ENCODE measurements at regions not wholly inside any gene's neighbourhood (a gene's known extent, or its start where the extent isn't known, plus 50 kb on each side); places are given as distances from the start of the nearest gene placed in this dataset.
"Not testable (repeated sequence)": the region's sequence is repeated elsewhere in the genome, so short reads cannot be mapped to it uniquely, and the experiment has no call there.

DNA sequence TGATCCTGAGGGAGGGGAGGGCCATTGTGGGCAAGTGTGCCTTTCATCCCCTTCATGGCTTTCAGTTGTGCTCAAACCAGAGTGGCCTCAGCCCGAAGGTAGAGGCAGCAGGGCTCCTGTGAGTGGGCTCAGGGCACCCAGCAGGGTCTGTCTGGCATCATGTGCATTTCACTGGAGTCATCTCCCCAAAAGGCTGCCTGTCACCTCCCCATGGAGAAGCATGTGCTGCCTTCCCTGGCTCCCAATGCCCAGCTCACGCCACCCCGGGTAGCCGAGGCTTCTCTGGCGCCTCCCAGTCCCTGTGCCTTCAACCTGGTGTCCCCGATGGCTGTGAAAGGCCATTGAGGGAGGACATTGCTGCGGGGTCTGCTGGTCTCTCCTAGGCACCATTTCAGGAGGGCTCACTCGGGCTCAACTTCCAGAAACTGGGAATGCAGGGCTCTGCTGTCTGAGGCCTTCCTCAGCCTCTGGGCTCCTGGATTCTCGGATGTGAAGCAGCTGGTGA lies 213.9 kb downstream of the BANP start:
- not testable (repeated sequence) for DNase-seq

DNA sequence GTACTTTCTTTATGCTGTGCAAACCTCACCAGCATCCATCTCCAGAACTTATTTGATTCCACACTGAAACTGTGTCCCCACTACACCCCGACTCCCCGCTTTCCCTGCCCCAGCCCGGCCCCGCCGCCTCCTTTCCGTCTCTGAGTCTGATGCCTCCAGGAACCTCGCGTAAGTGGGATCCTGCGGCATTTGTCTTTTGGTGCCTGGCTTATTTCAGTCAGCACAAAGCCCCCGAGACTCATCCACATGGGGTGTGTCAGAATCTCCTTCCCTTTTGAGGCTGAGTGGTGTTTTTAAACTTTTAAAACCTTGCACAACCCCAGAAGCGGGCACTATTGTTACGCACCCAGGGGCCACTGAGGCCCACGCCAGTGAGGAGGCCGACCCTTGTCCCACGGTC lies 214.4 kb downstream of the BANP start:
- DNase-seq: not testable (repeated sequence)

DNA sequence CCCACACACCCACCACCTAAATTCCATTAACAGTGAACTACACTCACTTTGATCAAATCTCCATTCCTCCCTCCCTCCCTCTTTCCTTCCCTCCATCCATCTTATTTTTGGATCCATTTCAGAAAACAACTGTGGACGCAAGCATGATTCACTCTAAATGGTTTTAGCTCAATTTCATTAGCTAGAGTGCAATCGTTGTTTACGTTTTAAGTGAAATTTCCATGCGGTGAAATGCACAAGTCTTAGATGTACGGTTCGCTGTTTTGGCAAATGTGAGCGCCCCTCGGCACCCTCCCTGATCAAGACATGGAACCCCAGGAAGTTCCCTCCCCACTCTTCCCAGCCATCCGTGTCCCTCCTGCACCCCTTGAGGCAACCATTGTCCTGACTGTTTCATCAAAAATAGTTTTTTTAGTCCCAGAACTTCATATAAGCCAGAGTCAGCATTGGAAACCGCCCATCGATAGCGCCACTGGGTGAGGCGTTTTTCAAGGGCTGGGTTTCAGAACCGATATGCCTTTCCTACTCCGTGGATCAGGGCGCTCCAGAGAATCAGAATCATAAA lies 215.1 kb downstream of the BANP start:
- DNase-seq: not testable (repeated sequence)

DNA sequence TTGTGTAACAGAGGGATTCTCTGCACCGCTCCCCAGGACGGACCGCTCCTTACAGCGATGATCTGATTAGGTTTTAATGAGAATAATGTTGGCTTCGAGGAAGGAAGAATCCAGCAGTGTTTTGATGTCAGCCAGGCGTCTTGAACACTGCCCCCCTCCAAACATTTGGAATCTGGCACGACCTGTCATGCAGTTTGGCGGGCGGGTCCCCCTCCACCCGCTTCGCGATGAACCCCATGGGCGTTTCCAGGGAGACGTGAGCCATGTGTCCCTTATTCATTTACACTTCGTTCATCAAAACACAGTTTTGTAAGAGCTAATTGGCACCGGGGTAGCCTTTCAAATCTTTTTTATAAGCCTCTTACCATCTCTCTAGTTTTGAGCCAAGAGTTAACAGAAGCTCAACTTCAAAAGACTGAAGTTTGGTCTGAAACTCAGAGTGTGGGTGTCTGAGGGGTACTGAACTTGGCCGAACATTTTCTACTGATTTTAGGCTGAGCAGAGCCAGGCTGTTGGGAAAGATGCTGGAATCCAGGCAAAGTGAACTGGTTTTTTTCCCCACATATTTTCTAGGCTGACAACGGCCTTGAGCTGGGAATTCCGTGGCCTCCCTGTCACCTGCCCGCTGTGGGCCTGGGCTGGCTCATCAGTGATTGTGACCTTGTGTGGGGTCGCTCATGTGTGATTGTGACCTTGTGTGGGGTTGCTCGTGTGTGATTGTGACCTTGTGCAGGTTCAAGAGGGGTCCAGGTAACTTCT lies 214.8 kb upstream of the ZNF469 start:
- DNase-seq: not testable (repeated sequence)

DNA sequence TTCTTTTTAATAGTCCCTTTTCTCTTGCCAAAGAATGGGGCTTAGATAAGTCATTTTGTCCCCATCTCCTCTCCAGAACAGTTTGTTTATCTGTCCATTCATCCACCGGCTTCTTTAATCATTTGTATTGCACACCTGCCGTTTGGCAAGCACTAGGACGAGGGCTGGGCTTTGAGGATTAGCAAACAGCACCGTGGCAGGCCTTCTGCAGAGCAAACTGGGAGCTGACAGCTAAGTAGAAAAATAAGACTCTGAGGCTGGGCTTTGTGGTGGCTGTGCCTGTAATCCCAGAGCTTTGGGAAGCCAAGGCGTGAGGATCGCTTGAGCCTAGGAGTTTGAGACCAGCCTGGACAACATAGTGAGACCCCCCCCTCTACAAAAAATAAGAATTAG lies 214.2 kb upstream of the ZNF469 start:
- DNase-seq: not testable (repeated sequence)

DNA sequence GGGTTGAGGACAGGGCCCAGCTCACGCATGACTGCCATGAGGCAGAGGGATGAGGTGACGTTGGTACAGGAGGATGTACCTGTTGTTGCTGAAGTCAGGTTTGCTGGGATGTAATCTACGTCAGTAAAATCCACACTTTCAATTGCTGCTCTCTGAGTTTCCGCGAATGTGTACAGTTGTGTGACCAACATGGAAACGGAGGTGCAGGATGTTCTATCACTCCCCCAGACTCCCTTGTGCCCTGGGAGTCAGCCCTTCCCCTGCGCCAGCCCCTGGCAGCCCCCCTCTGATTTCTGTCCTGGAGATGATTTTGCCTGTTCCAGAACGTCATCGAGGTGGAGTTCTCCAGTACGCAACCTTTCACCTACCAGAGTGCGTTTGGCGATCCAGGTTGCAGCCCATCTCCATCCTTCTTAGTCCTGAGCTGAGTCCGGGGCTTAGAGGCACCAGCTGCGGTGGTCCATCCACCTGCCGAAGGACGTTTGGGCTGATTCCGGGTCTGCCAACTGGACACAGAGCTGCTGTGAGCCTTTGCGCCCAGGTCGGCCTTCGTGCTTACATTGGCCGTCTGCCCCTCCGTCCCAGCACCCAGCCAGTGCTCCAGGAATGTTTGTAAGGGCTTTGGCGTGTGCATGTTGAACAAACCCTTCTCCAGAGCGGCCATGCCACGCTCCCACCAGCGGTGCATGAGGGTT lies 213.5 kb upstream of the ZNF469 start:
- DNase-seq: not testable (repeated sequence)

DNA sequence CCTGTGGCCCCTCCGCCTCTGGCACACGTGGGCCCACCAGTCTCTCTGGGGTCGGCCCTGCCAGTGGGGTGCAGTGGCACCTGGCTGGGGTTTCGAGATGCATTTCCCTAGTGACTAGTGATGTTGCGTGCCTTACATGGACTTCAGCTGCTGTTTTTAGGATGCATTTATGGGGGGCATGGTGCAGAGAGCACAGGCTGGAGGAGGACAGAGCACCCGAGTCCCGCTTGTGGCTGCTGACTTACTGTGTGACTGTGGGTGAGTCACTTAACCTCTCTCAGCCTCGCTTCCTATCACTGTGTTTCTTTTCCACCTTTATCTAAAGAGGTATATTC lies 213.0 kb upstream of the ZNF469 start:
- DNase-seq: not testable (repeated sequence)

DNA sequence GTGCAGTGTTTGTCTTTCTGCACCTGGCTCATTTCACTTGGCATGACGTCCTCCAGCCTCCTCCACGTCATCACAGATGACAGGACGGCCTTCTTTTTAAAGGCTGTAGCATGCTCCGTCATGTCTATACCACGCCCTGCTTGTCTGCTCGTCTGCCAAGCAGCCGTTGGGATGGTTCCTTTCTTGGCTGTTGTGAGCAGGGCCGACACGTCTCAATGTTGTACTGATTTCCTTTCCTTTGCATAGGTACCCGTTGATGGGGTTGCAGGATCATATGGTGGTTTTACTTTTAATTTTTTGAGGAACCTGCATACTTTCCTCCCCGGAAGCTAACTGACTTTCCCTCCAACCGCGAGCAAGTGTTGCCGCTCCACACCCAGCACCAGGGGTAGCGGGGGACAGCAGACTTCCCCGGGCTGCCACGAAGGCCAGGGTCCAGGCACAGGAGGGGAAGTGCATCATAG lies 212.2 kb upstream of the ZNF469 start:
- peak; percentile 39 for DNase-seq

DNA sequence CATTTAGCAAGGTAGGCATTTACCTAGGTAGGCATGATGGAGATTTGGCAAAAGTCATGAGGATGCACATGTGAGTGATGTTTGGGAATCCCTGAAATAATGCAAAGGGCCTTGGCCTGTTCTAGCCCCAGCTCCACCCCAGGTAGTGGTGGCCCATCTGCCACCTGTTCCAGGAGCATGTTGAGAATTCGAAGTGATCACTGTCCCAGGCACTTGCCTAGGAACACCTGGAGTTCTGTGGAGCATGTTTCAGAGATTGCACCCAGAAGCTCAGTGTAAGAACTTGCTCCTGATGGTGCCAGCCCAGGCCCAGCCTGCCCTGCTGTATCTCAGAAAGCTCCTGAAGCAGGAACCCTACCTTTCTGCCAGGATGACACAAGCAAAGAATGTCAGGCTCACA lies 211.6 kb upstream of the ZNF469 start:
- DNase-seq: not testable (repeated sequence)

DNA sequence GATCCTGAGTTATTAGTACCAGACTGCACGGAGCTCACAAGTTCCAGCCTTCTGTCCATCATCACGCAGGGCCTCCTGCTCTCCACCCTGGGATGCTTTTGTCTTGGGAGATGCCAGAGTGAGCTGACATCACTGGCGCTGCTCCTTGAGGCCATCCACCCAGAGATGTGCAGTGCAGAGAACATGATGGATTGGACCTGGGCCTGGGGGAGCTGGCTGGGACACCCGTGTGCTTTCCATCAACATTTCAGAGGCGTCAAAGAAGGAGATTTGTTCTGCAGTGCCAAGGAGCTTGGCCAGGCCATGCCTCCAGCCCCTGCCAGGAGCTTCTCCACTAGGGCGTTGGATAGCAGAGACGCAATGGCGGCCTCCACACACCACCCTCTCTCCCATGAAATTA lies 206.6 kb upstream of the ZNF469 start:
- DNase-seq: not testable (repeated sequence)

DNA sequence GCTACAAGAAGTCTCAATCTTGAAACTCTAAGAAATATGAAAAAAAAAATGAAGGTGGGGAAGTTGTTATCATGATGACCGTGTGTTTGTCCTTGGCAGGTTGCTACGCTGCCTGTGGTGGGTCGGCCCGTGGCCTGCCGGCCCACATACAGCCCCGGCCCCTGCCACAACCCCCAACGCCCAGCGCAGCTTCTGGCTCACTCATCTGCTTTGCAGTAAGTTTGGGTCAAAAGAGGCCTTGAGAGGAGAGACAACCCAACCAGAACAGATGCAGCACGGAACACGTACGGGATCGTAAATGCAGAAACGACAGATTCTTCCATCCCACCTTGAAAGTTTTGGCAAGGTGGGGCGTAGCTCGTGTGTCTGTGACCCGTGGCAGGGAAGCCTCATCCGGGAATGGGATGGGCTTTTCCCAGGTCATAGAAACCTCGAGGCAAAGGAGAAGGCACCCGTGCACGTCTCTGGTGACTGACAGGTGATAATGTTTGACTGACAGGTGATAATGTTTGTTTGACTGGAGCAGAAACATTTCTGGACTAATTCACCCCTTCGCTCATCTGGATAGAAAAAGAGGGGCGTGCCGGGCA lies 206.1 kb upstream of the ZNF469 start:
- DNase-seq: not testable (repeated sequence)

DNA sequence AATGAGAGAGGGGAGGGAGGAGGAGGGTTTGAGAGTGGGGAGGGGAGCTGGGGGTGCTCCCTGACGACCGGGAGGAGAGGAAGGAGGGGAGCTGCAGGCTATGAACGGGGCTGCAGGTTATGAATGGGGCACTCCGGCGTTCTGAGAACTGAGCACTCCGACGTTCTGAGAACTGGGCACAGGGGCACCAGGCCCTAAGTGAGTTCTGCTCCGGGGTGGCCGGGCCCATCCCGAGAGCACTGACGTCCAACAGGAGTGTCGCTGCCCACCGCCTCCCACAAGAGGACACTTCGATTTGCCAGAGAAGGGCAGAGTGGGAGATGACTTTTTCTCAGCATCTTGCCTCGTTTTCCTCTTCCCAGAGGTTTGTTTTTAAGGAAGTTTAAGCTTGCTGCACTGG lies 204.5 kb upstream of the ZNF469 start:
- not testable (repeated sequence) for DNase-seq

DNA sequence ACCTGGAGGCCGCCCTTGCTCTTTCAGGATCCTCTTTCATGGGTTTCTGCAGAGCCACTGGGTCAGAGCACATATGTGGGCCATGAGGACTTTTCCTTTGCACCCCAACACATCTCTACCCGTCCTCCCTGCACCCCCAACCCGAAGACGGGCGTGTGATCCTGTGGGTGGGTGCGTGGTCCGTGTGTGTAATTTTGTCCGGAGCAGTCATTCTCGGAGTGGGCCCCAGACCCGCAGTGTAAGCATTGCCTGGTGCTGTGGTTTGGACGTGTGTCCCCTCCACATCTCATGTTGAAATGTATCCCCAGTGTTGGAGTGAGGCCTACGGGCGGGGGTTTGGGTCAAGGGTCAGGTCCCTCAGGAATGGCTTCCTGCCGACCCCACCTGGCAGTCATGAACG lies 203.9 kb upstream of the ZNF469 start:
- DNase-seq: not testable (repeated sequence)

DNA sequence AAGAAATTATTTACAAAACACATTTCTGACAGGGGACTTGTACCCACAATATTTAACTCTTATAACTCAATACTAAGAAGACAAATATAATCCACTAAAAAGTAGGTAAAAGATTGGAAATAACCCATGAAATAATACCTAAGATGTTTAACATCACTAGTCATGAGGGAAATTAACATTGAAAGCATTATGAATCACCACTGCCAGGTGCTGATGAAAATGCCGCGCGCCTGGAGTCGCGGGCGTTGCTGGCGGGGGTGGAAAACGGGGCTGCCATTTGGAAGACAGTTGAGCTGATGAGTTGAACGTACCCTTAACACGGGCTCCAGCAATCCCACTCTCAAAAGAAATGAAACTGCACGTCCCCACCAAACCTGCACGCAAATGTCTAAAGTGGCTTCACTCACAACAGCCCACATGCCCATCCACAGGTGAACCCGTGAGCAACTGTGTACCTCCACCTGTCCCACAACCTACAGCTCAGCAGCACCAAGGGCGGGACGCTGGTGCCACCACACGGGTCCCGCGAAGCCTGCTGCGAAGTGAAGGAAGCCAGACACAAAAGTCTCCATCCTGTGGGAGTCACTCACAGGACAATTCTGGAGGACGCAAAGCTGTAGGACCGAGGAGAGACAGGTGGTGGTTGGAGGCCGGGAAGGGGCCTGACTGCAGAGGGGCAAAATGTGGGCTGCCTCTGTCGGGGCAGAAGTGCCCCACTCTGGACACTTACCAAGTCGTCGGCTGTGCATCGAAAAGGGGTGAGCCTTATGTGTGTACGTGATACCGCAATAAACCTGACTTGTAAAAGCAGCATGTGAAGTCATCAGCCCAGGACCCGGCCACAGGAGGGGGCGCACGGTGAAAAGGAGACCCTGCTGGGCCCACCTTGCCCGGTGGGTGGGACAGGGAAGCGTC lies 199.5 kb upstream of the ZNF469 start:
- DNase-seq: not testable (repeated sequence)

DNA sequence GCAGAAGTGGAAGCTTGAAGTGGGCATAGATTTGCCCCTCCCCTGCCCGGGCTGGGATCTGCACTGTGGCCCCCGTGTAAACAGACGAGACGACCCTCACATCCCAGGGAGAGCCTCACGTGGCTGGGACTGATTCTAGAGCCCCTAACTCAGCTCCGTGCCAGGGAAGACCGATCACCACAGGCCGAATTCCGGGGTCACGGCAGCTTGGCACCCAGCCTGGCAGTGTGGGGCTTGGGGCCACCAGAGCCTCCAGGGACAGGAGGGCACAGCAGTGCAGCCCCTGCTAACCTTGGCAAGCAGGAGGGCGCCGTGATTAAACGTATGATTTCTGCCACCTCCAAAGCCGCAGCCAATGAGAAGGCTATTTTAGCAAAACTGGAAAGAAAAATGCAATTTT lies 198.7 kb upstream of the ZNF469 start:
- not testable (repeated sequence) for DNase-seq

DNA sequence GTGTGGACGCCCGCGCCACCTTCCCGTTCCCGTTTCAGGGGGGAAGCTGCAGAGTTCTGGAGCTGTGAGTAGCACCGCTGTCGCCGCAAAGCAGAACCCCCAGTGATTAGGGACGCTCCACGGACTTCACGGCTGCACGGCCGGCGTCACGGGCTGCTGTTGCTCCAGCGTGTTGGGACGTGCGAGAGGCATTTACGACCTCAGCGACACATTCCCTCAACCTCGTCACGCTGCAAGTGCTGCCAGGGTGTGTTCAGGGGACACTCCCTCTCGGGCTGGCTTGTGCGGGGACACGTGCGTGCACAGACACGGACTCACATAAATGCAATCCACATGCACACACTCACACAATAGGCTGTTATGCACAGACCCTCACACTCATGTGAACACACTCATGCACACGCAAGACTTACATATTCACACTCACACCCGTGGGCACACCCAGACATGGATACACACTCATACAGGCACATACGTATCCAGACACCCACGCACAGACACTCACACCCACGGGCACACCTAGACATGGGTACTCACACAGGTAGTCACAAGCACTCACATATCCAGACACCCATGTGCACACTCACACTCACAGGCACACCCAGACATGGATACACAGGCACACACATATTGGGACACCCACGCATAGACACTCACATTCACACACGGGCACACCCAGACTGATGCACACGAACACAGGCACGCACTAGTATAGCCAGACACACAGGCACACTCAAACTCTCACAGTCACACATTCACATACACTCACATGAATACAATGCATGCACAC lies 198.0 kb upstream of the ZNF469 start:
- not testable (repeated sequence) for DNase-seq

DNA sequence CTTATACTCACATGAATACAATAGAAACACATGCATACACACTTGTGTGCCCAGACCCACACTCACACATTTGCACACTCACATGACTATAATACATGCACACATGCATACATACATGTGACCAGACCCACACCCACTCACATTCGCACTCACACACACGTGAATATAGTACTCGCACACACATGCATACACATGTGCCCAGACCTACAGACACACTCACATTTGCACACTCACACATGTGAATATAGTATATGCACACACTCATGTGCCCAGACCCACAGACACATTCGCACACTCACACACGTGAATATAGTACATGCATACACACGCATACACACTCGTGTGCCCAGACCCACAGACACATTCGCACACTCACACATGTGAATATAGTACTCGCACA lies 197.4 kb upstream of the ZNF469 start:
- DNase-seq: not testable (repeated sequence)

DNA sequence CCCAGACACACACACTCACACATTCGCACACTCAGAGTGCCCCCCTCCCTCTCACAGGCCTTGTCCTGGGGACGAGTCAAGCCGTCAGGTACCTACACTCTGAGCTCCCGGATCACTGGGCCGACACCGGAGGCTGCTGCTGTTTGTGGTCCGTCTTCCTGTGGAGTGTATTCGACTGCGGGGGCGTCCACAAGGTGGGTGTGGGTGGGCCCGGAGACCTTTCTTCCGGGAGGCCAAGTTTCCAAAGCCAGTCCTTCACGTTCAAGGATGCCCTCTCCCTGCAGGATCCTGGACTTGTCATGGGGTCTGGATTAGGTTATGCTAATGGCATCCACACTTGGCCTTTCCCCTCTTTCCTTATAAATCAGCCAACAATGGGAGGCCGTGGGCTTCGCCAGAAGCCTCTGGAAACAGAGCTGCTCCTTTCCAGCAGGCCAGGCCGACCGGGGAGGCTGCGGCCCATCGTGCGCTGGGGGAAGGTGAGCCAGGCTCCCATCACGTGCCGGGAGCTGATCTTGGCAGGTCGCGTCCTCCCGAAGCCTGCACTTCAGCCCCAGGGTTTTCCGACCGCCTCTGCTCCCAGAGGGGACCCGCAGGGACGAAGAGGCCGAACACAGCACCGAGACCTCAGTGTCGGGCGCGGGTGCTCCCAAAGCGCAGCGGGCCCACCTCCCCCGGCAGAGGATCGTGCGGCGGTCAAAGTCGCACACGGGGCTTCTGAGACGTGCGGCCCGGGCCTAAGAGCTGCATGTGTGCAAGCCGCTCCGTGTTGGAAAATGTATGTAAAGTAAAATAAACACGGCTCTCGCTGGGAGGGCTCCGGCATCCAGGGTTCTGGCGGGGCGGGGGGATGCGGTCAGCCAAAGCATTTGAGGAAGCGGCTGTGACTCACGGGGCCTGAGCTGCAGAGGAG lies 196.5 kb upstream of the ZNF469 start:
- not testable (repeated sequence) for DNase-seq

DNA sequence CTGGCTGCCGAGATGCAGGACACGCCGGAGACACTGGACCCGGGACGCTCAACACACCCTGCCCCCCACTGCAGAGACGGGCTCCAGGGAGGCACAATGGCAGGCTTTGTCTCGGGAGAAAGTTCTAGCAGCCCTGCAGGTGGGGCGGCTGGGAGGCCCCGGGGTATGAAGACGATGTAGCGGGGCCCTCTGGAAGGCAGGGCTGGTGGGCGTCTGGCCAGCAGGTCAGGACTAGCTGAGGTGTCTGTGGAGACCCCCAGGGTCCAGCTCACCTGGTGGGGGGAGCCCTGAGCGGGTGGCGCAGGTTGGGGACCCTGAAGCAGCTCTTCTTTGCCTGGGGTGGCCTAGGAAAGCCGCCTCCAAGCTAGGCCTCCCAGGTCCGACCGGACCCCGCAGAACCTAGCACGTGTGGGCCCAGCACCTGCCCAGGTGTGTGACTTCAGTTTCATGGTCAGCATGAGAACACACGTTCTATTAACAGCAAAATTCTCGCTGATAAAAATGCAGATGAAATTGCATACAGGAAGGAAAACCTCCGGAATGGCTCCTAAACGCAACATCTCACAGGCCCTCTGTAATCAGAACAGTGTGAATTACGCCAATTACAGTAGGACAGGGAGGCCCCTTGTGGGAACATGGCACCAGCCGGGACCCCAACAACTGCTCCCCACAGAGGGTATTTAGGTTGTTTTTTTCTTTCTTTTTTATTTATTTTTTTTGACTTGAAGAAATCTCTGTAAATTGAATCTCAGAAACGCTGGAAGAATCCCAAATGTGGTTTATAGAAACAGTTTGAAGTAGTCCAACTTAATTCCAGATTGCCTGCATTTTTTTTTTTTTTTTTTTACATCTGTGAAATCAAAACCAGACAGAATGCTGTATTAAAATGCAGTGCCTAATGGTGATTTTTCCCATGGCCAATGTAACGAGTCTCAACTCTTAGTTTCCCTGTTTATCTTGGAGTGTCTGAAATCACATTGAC lies 195.6 kb upstream of the ZNF469 start:
- DNase-seq: not testable (repeated sequence)
